ENCODE measurements at regions not wholly inside any gene's neighbourhood (a gene's known extent, or its start where the extent isn't known, plus 50 kb on each side); places are given as distances from the start of the nearest gene placed in this dataset.

- peaks cover 3% of the 10 kb centered on the region; the same call in 1 of the 2 replicates for H3K9me3 ChIP-seq
- no peaks in the 10 kb centered on the region for H3K27me3 Mint-ChIP-seq (ENCODE audit: insufficient read depth, unreplicated experiment)
- no peaks in the 10 kb centered on the region for H3K36me3 Mint-ChIP-seq (ENCODE audit: insufficient read depth, unreplicated experiment)
- H3K9me3 Mint-ChIP-seq (ENCODE audit: unreplicated experiment), result peaks cover 13% of the 10 kb centered on the region
- no peak overlapping the region for H3K27ac Mint-ChIP-seq (ENCODE audit: unreplicated experiment)
- no peak overlapping the region for H3K4me3 ChIP-seq (ENCODE audit: low read depth, low read length)
- ChIA-PET CTCF (no interaction called here), POLR2A (no interaction called here)
- H3K27me3 ChIP-seq (replicated peaks; ENCODE audit: control insufficient read depth, insufficient read depth, low read length), result no peaks in the 10 kb centered on the region
- TF ChIP-seq CTCF (IDR thresholded peaks at IDR 0.05; ENCODE audit: insufficient read depth in 1 of 2, low read depth in 1 of 2, low read length in 1 of 2, severe bottlenecking in 1 of 2, unreplicated experiment in 1 of 2), result no peak
- intact Hi-C loops (cut with micrococcal nuclease; ENCODE audit: unreplicated experiment), result no loop called here
- no peak for DNase-seq
- BruUV-seq (replicated peaks), result no TSS peak
- H3K36me3 ChIP-seq (ENCODE audit: control insufficient read depth, insufficient read depth, low read length), result no peaks in the 10 kb centered on the region
- no peaks in the 10 kb centered on the region for H3K4me1 Mint-ChIP-seq (ENCODE audit: low read depth, unreplicated experiment)
- H3K4me3 Mint-ChIP-seq (ENCODE audit: unreplicated experiment), result no peak overlapping the region
- no peaks in the 10 kb centered on the region for H3K4me1 ChIP-seq
Observed at GRCh38 chr10:131492211-131492857, 180.8 kb upstream of the TCERG1L start.

- H3K27me3 ChIP-seq (replicated peaks; ENCODE audit: control insufficient read depth, insufficient read depth, low read length), result no peaks in the 10 kb centered on the region
- TF ChIP-seq CTCF (IDR thresholded peaks at IDR 0.05; ENCODE audit: insufficient read depth in 1 of 2, low read depth in 1 of 2, low read length in 1 of 2, severe bottlenecking in 1 of 2, unreplicated experiment in 1 of 2), result no peak
- Mint-ChIP-seq H3K4me3 (ENCODE audit: unreplicated experiment) (no peak overlapping the region), H3K27ac (ENCODE audit: unreplicated experiment) (no peak overlapping the region), H3K9me3 (ENCODE audit: unreplicated experiment) (peaks cover 24% of the 10 kb centered on the region), H3K36me3 (ENCODE audit: insufficient read depth, unreplicated experiment) (no peaks in the 10 kb centered on the region), H3K27me3 (ENCODE audit: insufficient read depth, unreplicated experiment) (no peaks in the 10 kb centered on the region), H3K4me1 (ENCODE audit: low read depth, unreplicated experiment) (no peaks in the 10 kb centered on the region)
- intact Hi-C loops (cut with micrococcal nuclease; ENCODE audit: unreplicated experiment), result no loop called here
- no peak overlapping the region for H3K4me3 ChIP-seq (ENCODE audit: low read depth, low read length)
- H3K9me3 ChIP-seq, result no peaks in the 10 kb centered on the region
- POLR2A ChIA-PET, result no interaction called here
- BruUV-seq (replicated peaks), result no TSS peak
- H3K36me3 ChIP-seq (ENCODE audit: control insufficient read depth, insufficient read depth, low read length), result no peaks in the 10 kb centered on the region
- CTCF ChIA-PET, result no interaction called here
- no peak for DNase-seq
- no peaks in the 10 kb centered on the region for H3K4me1 ChIP-seq
Observed at GRCh38 chr10:131493432-131493831, 181.9 kb upstream of the TCERG1L start.

DNA sequence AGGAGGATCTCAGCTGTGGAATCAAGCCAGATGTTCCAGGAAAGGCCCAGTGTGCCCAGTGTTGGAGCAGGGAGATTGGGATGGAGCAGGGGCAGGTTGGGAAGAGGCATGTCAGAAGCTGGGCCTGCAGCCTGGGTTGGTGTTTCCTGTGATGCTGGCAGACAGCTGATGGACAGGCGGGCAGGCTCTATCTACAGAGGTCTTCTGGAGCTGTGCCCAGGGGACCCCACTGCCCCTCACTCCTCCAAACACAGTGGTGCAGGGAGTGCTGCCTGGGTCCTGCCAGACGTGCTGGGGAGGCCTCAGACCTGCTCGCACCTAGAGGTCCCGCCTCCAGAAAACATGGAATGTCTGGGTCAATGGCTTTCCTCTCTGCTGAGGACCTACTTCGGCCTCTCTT, 182.9 kb upstream of the TCERG1L start:
- BruUV-seq (replicated peaks), result no TSS peak
- Mint-ChIP-seq H3K36me3 (ENCODE audit: insufficient read depth, unreplicated experiment) (no peaks in the 10 kb centered on the region), H3K27ac (ENCODE audit: unreplicated experiment) (no peak overlapping the region), H3K9me3 (ENCODE audit: unreplicated experiment) (peaks cover 27% of the 10 kb centered on the region), H3K4me3 (ENCODE audit: unreplicated experiment) (no peak overlapping the region), H3K4me1 (ENCODE audit: low read depth, unreplicated experiment) (no peaks in the 10 kb centered on the region), H3K27me3 (ENCODE audit: insufficient read depth, unreplicated experiment) (no peaks in the 10 kb centered on the region)
- H3K4me1 ChIP-seq, result no peaks in the 10 kb centered on the region
- H3K27me3 ChIP-seq (replicated peaks; ENCODE audit: control insufficient read depth, insufficient read depth, low read length), result no peaks in the 10 kb centered on the region
- no peak overlapping the region for H3K4me3 ChIP-seq (ENCODE audit: low read depth, low read length)
- no peak for TF ChIP-seq CTCF (IDR thresholded peaks at IDR 0.05; ENCODE audit: insufficient read depth in 1 of 2, low read depth in 1 of 2, low read length in 1 of 2, severe bottlenecking in 1 of 2, unreplicated experiment in 1 of 2)
- POLR2A ChIA-PET, result no interaction called here
- H3K9me3 ChIP-seq, result no peaks in the 10 kb centered on the region
- no peaks in the 10 kb centered on the region for H3K36me3 ChIP-seq (ENCODE audit: control insufficient read depth, insufficient read depth, low read length)
- intact Hi-C loops (cut with micrococcal nuclease; ENCODE audit: unreplicated experiment), result no loop called here
- no peak for DNase-seq
- CTCF ChIA-PET, result no interaction called here

Measured in Caco-2 (cell line).